ENCODE measurements at regions not wholly inside any gene's neighbourhood (a gene's known extent, or its start where the extent isn't known, plus 50 kb on each side); places are given as distances from the start of the nearest gene placed in this dataset.

DNA sequence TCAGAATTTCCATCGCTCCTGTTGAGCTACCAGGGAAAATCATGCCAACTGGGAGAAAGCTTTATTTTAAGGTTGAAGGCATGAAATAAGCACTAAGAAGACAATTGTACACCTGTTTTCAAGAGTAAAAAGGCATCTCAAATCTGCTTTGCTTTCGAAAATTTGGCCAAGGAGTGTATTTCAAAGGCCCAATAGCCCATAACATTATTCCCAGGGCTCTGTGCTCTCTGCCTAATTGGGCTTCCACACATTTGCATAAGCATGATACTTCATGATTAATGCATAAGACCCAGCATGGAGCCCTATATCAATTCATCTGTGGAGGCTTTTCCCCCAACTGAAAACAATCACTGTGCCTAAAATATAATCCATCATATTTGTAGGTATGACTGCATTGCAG, 258.5 kb downstream of the NOVA1 start:
- Mint-ChIP-seq H3K9me3 (peaks cover 9% of the 10 kb centered on the region), H3K27me3 (ENCODE audit: low read depth) (no peaks in the 10 kb centered on the region), H3K4me1 (ENCODE audit: low read depth) (no peaks in the 10 kb centered on the region), H3K36me3 (ENCODE audit: low read depth) (no peaks in the 10 kb centered on the region), H3K4me3 (no peak overlapping the region), H3K27ac (no peak overlapping the region)
- CTCF ChIA-PET, result no interaction called here
- intact Hi-C loops (cut with micrococcal nuclease), result no loop called here
- DNase-seq, result no peak

- CTCF ChIA-PET, result interaction anchor here (0.6 kb wide), 1 partner anchor 10 kb away, joined by 4 read pairs; no protein-coding TSS in a partner anchor
- no peaks in the 10 kb centered on the region for H3K27me3 Mint-ChIP-seq (ENCODE audit: low read depth)
- H3K4me1 Mint-ChIP-seq (ENCODE audit: low read depth), result no peaks in the 10 kb centered on the region
- peaks cover 9% of the 10 kb centered on the region for H3K9me3 Mint-ChIP-seq
- no peak overlapping the region for H3K4me3 Mint-ChIP-seq
- no peak overlapping the region for H3K27ac Mint-ChIP-seq
- intact Hi-C loops (cut with micrococcal nuclease), result no loop called here
- DNase-seq, result no peak
- no peaks in the 10 kb centered on the region for H3K36me3 Mint-ChIP-seq (ENCODE audit: low read depth)
Observed at GRCh38 chr14:26338231-26338630, 259.6 kb downstream of the NOVA1 start.

DNA sequence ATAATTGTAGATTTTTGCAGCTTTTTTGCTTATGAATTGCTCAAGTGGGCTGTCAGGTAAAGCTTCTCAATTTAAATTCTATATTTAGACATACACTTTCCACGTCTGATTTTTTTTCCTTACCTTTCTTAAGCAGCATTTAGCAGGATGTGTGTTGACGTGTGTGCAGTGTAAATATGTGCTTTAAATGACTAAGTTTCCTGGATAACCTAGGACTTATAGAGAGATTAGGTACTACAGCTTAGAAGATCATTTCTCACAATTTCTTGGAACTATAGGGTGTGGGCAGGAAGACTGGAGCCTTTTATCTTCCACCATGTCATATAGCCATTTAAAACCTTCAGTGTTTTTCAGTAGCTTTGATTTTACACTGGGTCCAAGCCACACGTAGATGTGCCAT, 263.5 kb downstream of the NOVA1 start:
- Mint-ChIP-seq H3K4me3 (no peak overlapping the region), H3K36me3 (ENCODE audit: low read depth) (no peaks in the 10 kb centered on the region), H3K27me3 (ENCODE audit: low read depth) (no peaks in the 10 kb centered on the region), H3K27ac (no peak overlapping the region), H3K4me1 (ENCODE audit: low read depth) (no peaks in the 10 kb centered on the region), H3K9me3 (peaks cover 5% of the 10 kb centered on the region)
- intact Hi-C loops (cut with micrococcal nuclease), result no loop called here
- DNase-seq, result no peak
- CTCF ChIA-PET, result interaction anchor here (0.9 kb wide), 1 partner anchor 13 kb away, joined by 3 read pairs; no protein-coding TSS in a partner anchor

GRCh38 chr14:26332966-26333365, 264.9 kb downstream of the NOVA1 start:
- Mint-ChIP-seq H3K36me3 (ENCODE audit: low read depth) (no peaks in the 10 kb centered on the region), H3K4me1 (ENCODE audit: low read depth) (no peaks in the 10 kb centered on the region), H3K9me3 (peaks cover 5% of the 10 kb centered on the region), H3K27me3 (ENCODE audit: low read depth) (no peaks in the 10 kb centered on the region), H3K4me3 (no peak overlapping the region), H3K27ac (no peak overlapping the region)
- no peak for DNase-seq
- CTCF ChIA-PET, result no interaction called here
- intact Hi-C loops (cut with micrococcal nuclease), result no loop called here

DNA sequence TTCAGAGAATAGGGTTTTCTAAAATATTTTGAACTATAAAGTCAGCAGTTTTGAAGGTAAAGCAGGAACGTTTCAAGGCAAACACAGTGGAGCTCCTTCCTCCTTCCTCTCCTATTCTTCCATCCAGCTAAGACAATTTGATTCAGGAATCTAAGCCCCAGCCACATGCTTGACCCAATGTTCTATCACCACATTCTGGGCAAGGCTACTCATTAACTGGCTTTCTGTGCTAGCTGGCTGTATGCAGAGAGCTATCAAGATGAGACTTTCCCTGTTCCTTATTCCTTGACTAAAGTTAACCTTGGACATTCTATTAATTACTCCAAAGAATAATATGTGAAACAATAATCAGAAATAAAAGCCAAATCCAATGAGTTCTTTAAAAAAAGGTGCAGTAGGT, 266.9 kb downstream of the NOVA1 start:
- H3K4me1 Mint-ChIP-seq (ENCODE audit: low read depth), result no peaks in the 10 kb centered on the region
- intact Hi-C loops (cut with micrococcal nuclease), result no loop called here
- peaks cover 3% of the 10 kb centered on the region for H3K9me3 Mint-ChIP-seq

DNA sequence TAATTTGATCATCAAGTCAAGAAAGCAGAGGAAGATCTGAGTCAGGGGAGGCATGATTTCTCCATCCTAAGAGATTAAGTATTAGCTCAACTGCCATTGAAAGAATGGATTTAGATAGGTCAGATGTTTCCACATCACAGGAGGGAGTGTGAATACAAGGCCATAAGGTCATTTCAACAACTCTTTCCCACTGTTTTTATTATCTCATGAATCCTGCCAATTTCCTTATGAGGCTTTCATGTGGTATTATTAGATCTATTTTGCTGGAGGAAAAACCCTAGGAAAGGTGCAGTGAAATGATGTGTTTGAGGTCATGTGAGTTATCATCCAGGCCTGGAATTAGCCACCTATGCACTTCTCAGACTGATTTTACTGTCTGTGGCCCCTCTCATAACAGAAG, 269.0 kb downstream of the NOVA1 start:
- Mint-ChIP-seq H3K27me3 (ENCODE audit: low read depth) (no peaks in the 10 kb centered on the region), H3K36me3 (ENCODE audit: low read depth) (no peaks in the 10 kb centered on the region), H3K4me3 (no peak overlapping the region), H3K27ac (no peak overlapping the region), H3K9me3 (no peaks in the 10 kb centered on the region), H3K4me1 (ENCODE audit: low read depth) (no peaks in the 10 kb centered on the region)
- CTCF ChIA-PET, result no interaction called here
- intact Hi-C loops (cut with micrococcal nuclease), result no loop called here
- no peak for DNase-seq

More for the DNA sequence above, 266.9 kb downstream of the NOVA1 start:
- CTCF ChIA-PET, result no interaction called here
- Mint-ChIP-seq H3K27me3 (ENCODE audit: low read depth) (no peaks in the 10 kb centered on the region), H3K4me3 (no peak overlapping the region), H3K36me3 (ENCODE audit: low read depth) (no peaks in the 10 kb centered on the region), H3K27ac (no peak overlapping the region)
- DNase-seq, result no peak

DNA sequence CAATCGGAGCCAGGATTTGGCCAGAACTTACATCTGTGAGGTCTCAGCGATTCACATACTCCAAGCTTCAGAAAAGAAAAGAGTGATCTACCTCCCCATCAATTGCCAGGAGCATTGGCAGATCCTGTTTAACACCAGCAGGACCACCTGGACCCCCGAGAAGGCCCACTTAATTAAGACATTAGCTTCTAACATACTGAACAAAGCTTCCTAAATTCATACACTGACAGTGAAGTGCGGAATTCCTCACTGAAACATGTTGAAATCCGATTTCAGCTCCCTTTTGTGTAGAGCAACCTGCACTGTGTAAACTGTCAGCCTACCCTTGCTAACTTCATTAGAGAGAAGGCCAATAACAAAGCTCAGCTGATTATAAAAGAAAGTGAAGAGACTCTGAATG, 274.0 kb downstream of the NOVA1 start:
- intact Hi-C loops (cut with micrococcal nuclease), result no loop called here
- H3K27ac Mint-ChIP-seq, result no peak overlapping the region
- no peaks in the 10 kb centered on the region for H3K36me3 Mint-ChIP-seq (ENCODE audit: low read depth)
- H3K4me3 Mint-ChIP-seq, result no peak overlapping the region
- H3K9me3 Mint-ChIP-seq, result peaks cover 4% of the 10 kb centered on the region
- no peaks in the 10 kb centered on the region for H3K4me1 Mint-ChIP-seq (ENCODE audit: low read depth)
- H3K27me3 Mint-ChIP-seq (ENCODE audit: low read depth), result no peaks in the 10 kb centered on the region
- DNase-seq, result no peak
- CTCF ChIA-PET, result no interaction called here

GRCh38 chr14:26320886-26321285, 276.9 kb downstream of the NOVA1 start:
- intact Hi-C loops (cut with micrococcal nuclease), result no loop called here
- Mint-ChIP-seq H3K27ac (no peak overlapping the region), H3K4me3 (no peak overlapping the region), H3K27me3 (ENCODE audit: low read depth) (no peaks in the 10 kb centered on the region), H3K4me1 (ENCODE audit: low read depth) (no peaks in the 10 kb centered on the region), H3K9me3 (peaks cover 6% of the 10 kb centered on the region), H3K36me3 (ENCODE audit: low read depth) (no peaks in the 10 kb centered on the region)
- DNase-seq, result no peak
- CTCF ChIA-PET, result no interaction called here

DNA sequence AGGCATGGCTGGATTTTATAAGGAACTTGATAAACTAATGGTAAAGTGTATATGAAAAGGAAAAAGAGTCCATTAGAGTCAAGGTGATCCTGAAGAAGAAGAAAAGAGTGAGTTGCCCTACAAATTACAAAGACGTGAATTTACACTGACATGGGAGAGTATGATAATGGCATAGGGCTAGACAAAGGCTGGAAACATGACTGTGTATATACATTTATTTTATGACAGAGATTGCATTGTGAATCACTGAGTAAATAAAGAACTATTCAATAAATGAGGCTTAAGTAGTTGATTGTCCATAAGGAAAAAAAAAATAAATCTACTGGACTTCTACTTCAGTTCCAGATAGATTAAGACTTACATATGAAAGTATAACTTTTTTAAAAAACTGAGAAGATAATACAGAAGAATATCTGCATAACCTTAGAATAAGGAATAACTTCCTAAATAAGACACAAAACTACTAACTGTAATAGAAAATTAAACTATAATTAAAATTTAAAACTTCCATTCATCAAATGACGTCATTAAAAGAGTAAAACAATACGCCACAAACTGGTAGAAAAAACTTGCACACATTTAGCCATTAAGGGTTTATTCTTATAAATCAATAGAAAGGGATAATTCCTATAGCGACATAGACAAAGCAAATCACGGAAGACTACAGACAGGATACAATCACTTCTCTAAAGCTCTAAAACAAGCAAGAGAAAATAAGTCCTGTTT, 278.5 kb downstream of the NOVA1 start:
- no peak for DNase-seq
- H3K27ac Mint-ChIP-seq, result no peak overlapping the region
- H3K27me3 Mint-ChIP-seq (ENCODE audit: low read depth), result no peaks in the 10 kb centered on the region
- intact Hi-C loops (cut with micrococcal nuclease), result no loop called here
- peaks cover 13% of the 10 kb centered on the region for H3K9me3 Mint-ChIP-seq
- H3K4me3 Mint-ChIP-seq, result no peak overlapping the region
- no peaks in the 10 kb centered on the region for H3K4me1 Mint-ChIP-seq (ENCODE audit: low read depth)
- CTCF ChIA-PET, result no interaction called here
- no peaks in the 10 kb centered on the region for H3K36me3 Mint-ChIP-seq (ENCODE audit: low read depth)

- intact Hi-C loops (cut with micrococcal nuclease), result no loop called here
- Mint-ChIP-seq H3K9me3 (peaks cover 7% of the 10 kb centered on the region), H3K36me3 (ENCODE audit: low read depth) (no peaks in the 10 kb centered on the region), H3K27me3 (ENCODE audit: low read depth) (no peaks in the 10 kb centered on the region), H3K4me3 (no peak overlapping the region), H3K4me1 (ENCODE audit: low read depth) (no peaks in the 10 kb centered on the region), H3K27ac (no peak overlapping the region)
- no peak for DNase-seq
- CTCF ChIA-PET, result no interaction called here
Observed at GRCh38 chr14:26304056-26304455, 293.8 kb downstream of the NOVA1 start.

- Mint-ChIP-seq H3K4me1 (ENCODE audit: low read depth) (no peaks in the 10 kb centered on the region), H3K9me3 (peaks cover 10% of the 10 kb centered on the region), H3K36me3 (ENCODE audit: low read depth) (no peaks in the 10 kb centered on the region), H3K4me3 (no peak overlapping the region), H3K27ac (no peak overlapping the region), H3K27me3 (ENCODE audit: low read depth) (no peaks in the 10 kb centered on the region)
- CTCF ChIA-PET, result no interaction called here
- DNase-seq, result no peak
- intact Hi-C loops (cut with micrococcal nuclease), result no loop called here
Observed at GRCh38 chr14:26293909-26294308, 303.9 kb downstream of the NOVA1 start.

- H3K36me3 Mint-ChIP-seq (ENCODE audit: low read depth), result no peaks in the 10 kb centered on the region
- intact Hi-C loops (cut with micrococcal nuclease), result no loop called here
- H3K27ac Mint-ChIP-seq, result no peak overlapping the region
- H3K4me3 Mint-ChIP-seq, result no peak overlapping the region
- CTCF ChIA-PET, result no interaction called here
- DNase-seq, result no peak
- H3K27me3 Mint-ChIP-seq (ENCODE audit: low read depth), result no peaks in the 10 kb centered on the region
- H3K9me3 Mint-ChIP-seq, result peaks cover 14% of the 10 kb centered on the region
- H3K4me1 Mint-ChIP-seq (ENCODE audit: low read depth), result no peaks in the 10 kb centered on the region
Observed at GRCh38 chr14:26289891-26290486, 307.8 kb downstream of the NOVA1 start.

DNA sequence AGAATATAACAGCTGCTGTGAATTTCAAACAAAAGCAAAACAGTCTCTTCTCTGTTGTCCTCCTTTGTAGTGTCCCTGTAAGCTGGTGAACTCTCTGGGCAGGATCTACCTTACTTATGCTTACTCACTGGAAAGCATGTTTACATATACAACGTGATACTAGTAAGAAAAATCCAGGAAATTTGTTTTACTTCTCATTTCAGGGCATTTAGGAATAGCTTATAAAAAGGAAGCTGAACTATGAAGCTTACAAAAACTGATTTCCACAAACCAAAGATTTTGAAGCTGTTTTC, 311.0 kb downstream of the NOVA1 start:
- intact Hi-C loops (cut with micrococcal nuclease), result no loop called here
- Mint-ChIP-seq H3K9me3 (peaks cover 11% of the 10 kb centered on the region), H3K27me3 (ENCODE audit: low read depth) (no peaks in the 10 kb centered on the region), H3K27ac (no peak overlapping the region), H3K36me3 (ENCODE audit: low read depth) (no peaks in the 10 kb centered on the region), H3K4me3 (no peak overlapping the region), H3K4me1 (ENCODE audit: low read depth) (no peaks in the 10 kb centered on the region)
- CTCF ChIA-PET, result no interaction called here
- DNase-seq, result no peak

All from activated naive CD4-positive, alpha-beta T cell treated with anti-CD3 and anti-CD28 coated beads for 36 hours (primary cell).